A204.1 (cell line): ENCODE measurements at regions not wholly inside any gene's neighbourhood (a gene's known extent, or its start where the extent isn't known, plus 50 kb on each side); places are given as distances from the start of the nearest gene placed in this dataset.
"Not testable (repeated sequence)": the region's sequence is repeated elsewhere in the genome, so short reads cannot be mapped to it uniquely, and the experiment has no call there.

Experiments used
- FAIRE-seq: peaks from 2 replicates; lab custom pipeline; 2012; peaks lifted over from hg19 to GRCh38; lab: Jason Lieb, UNC

GRCh38 chr5:36426070-36426469, 124.4 kb upstream of the RANBP3L start:
- FAIRE-seq = not testable (repeated sequence)

- FAIRE-seq = no peak
Observed at GRCh38 chr5:36435516-36435915, 133.8 kb upstream of the RANBP3L start.

- FAIRE-seq = no peak
Observed at GRCh38 chr5:36436306-36436705, 134.6 kb upstream of the RANBP3L start.

- no peak for FAIRE-seq
Observed at GRCh38 chr5:36438765-36439561, 137.3 kb upstream of the RANBP3L start.

GRCh38 chr5:36440300-36440699, 138.6 kb upstream of the RANBP3L start:
- no peak for FAIRE-seq

GRCh38 chr5:36441280-36441679, 139.6 kb upstream of the RANBP3L start:
- FAIRE-seq = no peak

- no peak for FAIRE-seq
Observed at GRCh38 chr5:36442352-36442751, 140.7 kb upstream of the RANBP3L start.

- no peak for FAIRE-seq
Observed at GRCh38 chr5:36442796-36443195, 141.1 kb upstream of the RANBP3L start.

GRCh38 chr5:36443941-36444340, 142.2 kb upstream of the RANBP3L start:
- FAIRE-seq = no peak

- no peak for FAIRE-seq
Observed at GRCh38 chr5:36444582-36445418, 143.1 kb upstream of the RANBP3L start.

- no peak for FAIRE-seq
Observed at GRCh38 chr5:36447776-36448175, 146.1 kb upstream of the RANBP3L start.

- no peak for FAIRE-seq
Observed at GRCh38 chr5:36450229-36451014, 148.7 kb upstream of the RANBP3L start.

- no peak for FAIRE-seq
Observed at GRCh38 chr5:36452424-36453006, 150.8 kb upstream of the RANBP3L start.

- no peak for FAIRE-seq
Observed at GRCh38 chr5:36457511-36458270, 148.7 kb upstream of the SLC1A3 start.

GRCh38 chr5:36458746-36459145, 147.7 kb upstream of the SLC1A3 start:
- no peak for FAIRE-seq

- no peak for FAIRE-seq
Observed at GRCh38 chr5:36459176-36460135, 146.9 kb upstream of the SLC1A3 start.

GRCh38 chr5:36462295-36463021, 143.9 kb upstream of the SLC1A3 start:
- FAIRE-seq = no peak

- not testable (repeated sequence) for FAIRE-seq
Observed at GRCh38 chr5:36475942-36476341, 130.5 kb upstream of the SLC1A3 start.

GRCh38 chr5:36478646-36479317, 127.6 kb upstream of the SLC1A3 start:
- FAIRE-seq = no peak
